ENCODE measurements at regions not wholly inside any gene's neighbourhood (a gene's known extent, or its start where the extent isn't known, plus 50 kb on each side); places are given as distances from the start of the nearest gene placed in this dataset.

GRCh38 chr5:169472544-169472943 is 111.0 kb upstream of the SPDL1 start:
- H3K4me3 ChIP-seq: no peak overlapping the region
- no peak for DNase-seq
- H3K27me3 ChIP-seq (ENCODE audit: low read depth): peaks cover 34% of the 10 kb centered on the region
- intact Hi-C loops (cut with micrococcal nuclease): no loop called here
- no peak overlapping the region for H3K27ac ChIP-seq (replicated peaks)
- H3K36me3 ChIP-seq: no peaks in the 10 kb centered on the region
- TF ChIP-seq CTCF (IDR thresholded peaks at IDR 0.05; ENCODE audit: borderline replicate concordance): no peak
- H3K9me3 ChIP-seq (replicated peaks): peaks cover 15% of the 10 kb centered on the region
- H3K4me1 ChIP-seq: no peaks in the 10 kb centered on the region

- no peak for DNase-seq
- Histone ChIP-seq H3K36me3 (no peaks in the 10 kb centered on the region), H3K27me3 (ENCODE audit: low read depth) (peaks cover 34% of the 10 kb centered on the region), H3K4me1 (no peaks in the 10 kb centered on the region), H3K9me3 (replicated peaks) (peaks cover 7% of the 10 kb centered on the region), H3K27ac (replicated peaks) (no peak overlapping the region), H3K4me3 (no peak overlapping the region)
- intact Hi-C loops (cut with micrococcal nuclease): no loop called here
- TF ChIP-seq CTCF (IDR thresholded peaks at IDR 0.05; ENCODE audit: borderline replicate concordance): no peak
These were observed 112.6 kb upstream of the SPDL1 start for GRCh38 chr5:169471021-169471420.

GRCh38 chr5:169467041-169467771 is 116.4 kb upstream of the SPDL1 start:
- no peak overlapping the region for H3K4me3 ChIP-seq
- no peaks in the 10 kb centered on the region for H3K4me1 ChIP-seq
- no peak overlapping the region for H3K27ac ChIP-seq (replicated peaks)
- DNase-seq: no peak
- H3K36me3 ChIP-seq: no peaks in the 10 kb centered on the region
- intact Hi-C loops (cut with micrococcal nuclease): no loop called here
- peaks cover 7% of the 10 kb centered on the region for H3K9me3 ChIP-seq (replicated peaks)
- H3K27me3 ChIP-seq (ENCODE audit: low read depth): peaks cover 20% of the 10 kb centered on the region
- TF ChIP-seq CTCF (IDR thresholded peaks at IDR 0.05; ENCODE audit: borderline replicate concordance): no peak

GRCh38 chr5:169460896-169461295 is 122.7 kb upstream of the SPDL1 start:
- no peak for TF ChIP-seq CTCF (IDR thresholded peaks at IDR 0.05; ENCODE audit: borderline replicate concordance)
- H3K9me3 ChIP-seq (replicated peaks): peaks cover 1% of the 10 kb centered on the region
- H3K27me3 ChIP-seq (ENCODE audit: low read depth): no peaks in the 10 kb centered on the region
- DNase-seq: no peak
- intact Hi-C loops (cut with micrococcal nuclease): no loop called here
- no peaks in the 10 kb centered on the region for H3K36me3 ChIP-seq
- no peak overlapping the region for H3K4me3 ChIP-seq
- no peaks in the 10 kb centered on the region for H3K4me1 ChIP-seq
- H3K27ac ChIP-seq (replicated peaks): no peak overlapping the region

GRCh38 chr5:169460123-169460522 is 123.5 kb upstream of the SPDL1 start:
- Histone ChIP-seq H3K9me3 (replicated peaks) (no peaks in the 10 kb centered on the region), H3K36me3 (no peaks in the 10 kb centered on the region), H3K4me3 (no peak overlapping the region), H3K27me3 (ENCODE audit: low read depth) (no peaks in the 10 kb centered on the region), H3K27ac (replicated peaks) (no peak overlapping the region), H3K4me1 (no peaks in the 10 kb centered on the region)
- DNase-seq: no peak
- intact Hi-C loops (cut with micrococcal nuclease): no loop called here
- no peak for TF ChIP-seq CTCF (IDR thresholded peaks at IDR 0.05; ENCODE audit: borderline replicate concordance)
